ENCODE measurements at regions not wholly inside any gene's neighbourhood (a gene's known extent, or its start where the extent isn't known, plus 50 kb on each side); places are given as distances from the start of the nearest gene placed in this dataset.

- Histone ChIP-seq H3K9me2 (ENCODE audit: insufficient read depth, low read length) (no peaks in the 10 kb centered on the region), H3K4me2 (ENCODE audit: low read length) (no peak overlapping the region), H4K20me1 (ENCODE audit: insufficient read depth, low read length) (no peaks in the 10 kb centered on the region), H3K4me1 (ENCODE audit: insufficient read depth, low read length, poor library complexity, severe bottlenecking) (no peaks in the 10 kb centered on the region), H3K36me3 (ENCODE audit: insufficient read depth, low read length) (no peaks in the 10 kb centered on the region), H3K79me2 (ENCODE audit: insufficient read depth, low read depth, low read length) (no peaks in the 10 kb centered on the region), H3K27ac (ENCODE audit: low read depth, low read length, poor library complexity, severe bottlenecking) (no peak overlapping the region), H3K9me3 (ENCODE audit: low read length) (0 out of 2 replicates have a peak, but pooled peaks cover 5% of the 10 kb centered on the region), H3K4me3 (ENCODE audit: low read depth, low read length, poor library complexity, severe bottlenecking) (no peak overlapping the region), H2AFZ (ENCODE audit: low read length) (no peak overlapping the region)
- ChIA-PET CTCF (ENCODE audit: unreplicated experiment) (no interaction called here), POLR2A (no interaction called here)
- intact Hi-C loops (cut with micrococcal nuclease; ENCODE audit: unreplicated experiment): no loop called here
- TF ChIP-seq EZH2phosphoT487 (IDR thresholded peaks at IDR 0.05; ENCODE audit: borderline replicate concordance, low read depth, low read length) (no peak), CTCF (conservative IDR thresholded peaks at IDR 0.05; ENCODE audit: low read length) (no peak)
- no peak for DNase-seq (ENCODE audit: low spot score)
- BruUV-seq (replicated peaks): no TSS peak
Observed at GRCh38 chr15:62637574-62637897, 405.0 kb upstream of the TPM1 start.

- no peaks in the 10 kb centered on the region for H3K79me2 ChIP-seq (ENCODE audit: insufficient read depth, low read depth, low read length)
- ChIA-PET CTCF (ENCODE audit: unreplicated experiment) (no interaction called here), POLR2A (no interaction called here)
- H3K9me2 ChIP-seq (ENCODE audit: insufficient read depth, low read length): no peaks in the 10 kb centered on the region
- DNase-seq (ENCODE audit: low spot score): no peak
- H3K27ac ChIP-seq (ENCODE audit: low read depth, low read length, poor library complexity, severe bottlenecking): no peak overlapping the region
- no peak overlapping the region for H2AFZ ChIP-seq (ENCODE audit: low read length)
- no peak for TF ChIP-seq EZH2phosphoT487 (IDR thresholded peaks at IDR 0.05; ENCODE audit: borderline replicate concordance, low read depth, low read length)
- TF ChIP-seq CTCF (conservative IDR thresholded peaks at IDR 0.05; ENCODE audit: low read length): no peak
- H3K4me3 ChIP-seq (ENCODE audit: low read depth, low read length, poor library complexity, severe bottlenecking): no peak overlapping the region
- H3K9me3 ChIP-seq (ENCODE audit: low read length): 0 out of 2 replicates have a peak, but pooled peaks cover 5% of the 10 kb centered on the region
- BruUV-seq (replicated peaks): no TSS peak
- H3K4me1 ChIP-seq (ENCODE audit: insufficient read depth, low read length, poor library complexity, severe bottlenecking): no peaks in the 10 kb centered on the region
- no peak overlapping the region for H3K4me2 ChIP-seq (ENCODE audit: low read length)
- intact Hi-C loops (cut with micrococcal nuclease; ENCODE audit: unreplicated experiment): no loop called here
- H3K36me3 ChIP-seq (ENCODE audit: insufficient read depth, low read length): no peaks in the 10 kb centered on the region
- H4K20me1 ChIP-seq (ENCODE audit: insufficient read depth, low read length): no peaks in the 10 kb centered on the region
Observed at GRCh38 chr15:62637950-62638619, 404.5 kb upstream of the TPM1 start.

- DNase-seq (ENCODE audit: low spot score): no peak
- POLR2A ChIA-PET: interaction anchor here (0.6 kb wide), 1 partner anchor 66 kb away, joined by 3 read pairs; no protein-coding TSS in a partner anchor
- intact Hi-C loops (cut with micrococcal nuclease; ENCODE audit: unreplicated experiment): no loop called here
Observed at GRCh38 chr15:62639432-62639831, 403.1 kb upstream of the TPM1 start.

More at GRCh38 chr15:62639432-62639831, 403.1 kb upstream of the TPM1 start:
- TF ChIP-seq EZH2phosphoT487 (IDR thresholded peaks at IDR 0.05; ENCODE audit: borderline replicate concordance, low read depth, low read length) (no peak), CTCF (conservative IDR thresholded peaks at IDR 0.05; ENCODE audit: low read length) (no peak)
- H3K9me3 ChIP-seq (ENCODE audit: low read length): 0 out of 2 replicates have a peak, but pooled peaks cover 3% of the 10 kb centered on the region
- no peaks in the 10 kb centered on the region for H4K20me1 ChIP-seq (ENCODE audit: insufficient read depth, low read length)
- CTCF ChIA-PET (ENCODE audit: unreplicated experiment): no interaction called here
- H3K4me2 ChIP-seq (ENCODE audit: low read length): no peak overlapping the region
- no peak overlapping the region for H3K27ac ChIP-seq (ENCODE audit: low read depth, low read length, poor library complexity, severe bottlenecking)
- H3K4me1 ChIP-seq (ENCODE audit: insufficient read depth, low read length, poor library complexity, severe bottlenecking): no peaks in the 10 kb centered on the region
- no peaks in the 10 kb centered on the region for H3K9me2 ChIP-seq (ENCODE audit: insufficient read depth, low read length)
- H3K79me2 ChIP-seq (ENCODE audit: insufficient read depth, low read depth, low read length): no peaks in the 10 kb centered on the region
- no peak overlapping the region for H2AFZ ChIP-seq (ENCODE audit: low read length)
- H3K36me3 ChIP-seq (ENCODE audit: insufficient read depth, low read length): no peaks in the 10 kb centered on the region
- BruUV-seq (replicated peaks): no TSS peak
- no peak overlapping the region for H3K4me3 ChIP-seq (ENCODE audit: low read depth, low read length, poor library complexity, severe bottlenecking)
